H1 (cell line): ENCODE measurements at regions not wholly inside any gene's neighbourhood (a gene's known extent, or its start where the extent isn't known, plus 50 kb on each side); places are given as distances from the start of the nearest gene placed in this dataset.

Experiments
- CTCF ChIA-PET: fragments of 300-600 bp; sonication (Branson Sonifier 250); formaldehyde crosslinking; loops from one replicate; lab custom pipeline; 2021; ENCODE audit not compliant: partially characterized antibody; lab: Charles Lee
- POLR2A ChIA-PET: fragments of 300-600 bp; sonication (Branson Sonifier 250); formaldehyde crosslinking; loops from one replicate; lab custom pipeline; 2021; ENCODE audit warnings: inconsistent platforms; ENCODE audit not compliant: partially characterized antibody; lab: Charles Lee
- DNase-seq, 2 experiments: peaks; one replicate each; pipeline versions ENCODE4 v3.0.0 to v3.0.0-alpha.2; 2010 to 2022; ENCODE audit warnings: low spot score in 2 of 2, low read depth in 1 of 2, mixed read lengths in 1 of 2
- FAIRE-seq: peaks from 2 replicates; lab custom pipeline; 2011; peaks lifted over from hg19 to GRCh38; lab: Jason Lieb, UNC
- H2AFZ ChIP-seq: 2 replicates; pipeline ENCODE4 v1.8.1; 2012; ENCODE audit warnings: low read length, inconsistent platforms
- H2AK5ac ChIP-seq: 2 replicates; pipeline ENCODE4 v1.6.1; 2013; ENCODE audit warnings: low read depth, low read length
- H2BK120ac ChIP-seq: replicated peaks from 2 replicates; pipeline ENCODE3; 2013; ENCODE audit warnings: low read depth, low read length, inconsistent platforms
- H2BK12ac ChIP-seq: 2 replicates; pipeline ENCODE4 v1.6.1; 2013; ENCODE audit warnings: low read depth, low read length
- H2BK15ac ChIP-seq: 2 replicates; pipeline ENCODE4 v1.6.1; 2013; ENCODE audit warnings: low read length
- H2BK20ac ChIP-seq: 2 replicates; pipeline ENCODE4 v1.6.1; 2013; ENCODE audit warnings: low read length
- H2BK5ac ChIP-seq: 2 replicates; pipeline ENCODE4 v1.6.1; 2013; ENCODE audit warnings: low read depth, low read length
- H3K14ac ChIP-seq: 2 replicates; pipeline ENCODE4 v1.6.1; 2013; ENCODE audit warnings: inconsistent platforms; ENCODE audit not compliant: insufficient read length
- H3K18ac ChIP-seq: 2 replicates; pipeline ENCODE4 v1.6.1; 2013; ENCODE audit warnings: low read length; ENCODE audit errors: extremely low read depth
- H3K23ac ChIP-seq: 2 replicates; pipeline ENCODE4 v1.6.1; 2013; ENCODE audit warnings: inconsistent platforms; ENCODE audit not compliant: insufficient read length
- H3K23me2 ChIP-seq: 2 replicates; pipeline ENCODE4 v1.6.1; 2013; ENCODE audit warnings: low read depth, low read length
- H3K27ac ChIP-seq: 2 replicates; pipeline ENCODE4 v1.6.1; 2011; ENCODE audit warnings: low read depth, low read length, inconsistent platforms
- H3K27me3 ChIP-seq, 4 experiments: replicated peaks in 1 of 4; 1 replicate in 1 of 4; 2 replicates in 3 of 4; pipeline versions ENCODE4 v1.6.1 to v1.8.1; 2011 to 2013; ENCODE audit warnings: low read length in 3 of 4, mild to moderate bottlenecking in 3 of 4, inconsistent platforms in 2 of 4, mixed read lengths in 2 of 4, moderate library complexity in 1 of 4; ENCODE audit not compliant: control insufficient read depth in 3 of 4, insufficient read depth in 3 of 4; ENCODE audit errors: extremely low read depth in 1 of 4
- H3K36me3 ChIP-seq, 4 experiments: 2 replicates each; pipeline versions ENCODE4 v1.6.1 to v1.8.1; 2011 to 2013; ENCODE audit warnings: mild to moderate bottlenecking in 4 of 4, low read length in 3 of 4, moderate library complexity in 2 of 4, control low read depth in 1 of 4, inconsistent platforms in 1 of 4; ENCODE audit not compliant: insufficient read depth in 4 of 4, control insufficient read depth in 2 of 4
- H3K4ac ChIP-seq: replicated peaks from 2 replicates; pipeline ENCODE3; 2013; ENCODE audit warnings: low read length, low read depth, mixed read lengths, inconsistent platforms; ENCODE audit not compliant: insufficient read length
- H3K4me1 ChIP-seq, 4 experiments: replicated peaks in 1 of 4; 1 replicate in 1 of 4; 2 replicates in 3 of 4; pipeline versions ENCODE4 v1.6.1 to v1.8.1; 2011 to 2013; ENCODE audit warnings: low read length in 3 of 4, inconsistent platforms in 2 of 4, mixed read lengths in 1 of 4; ENCODE audit not compliant: insufficient read depth in 4 of 4, control insufficient read depth in 3 of 4
- H3K4me2 ChIP-seq, 2 experiments: 2 replicates each; pipeline versions ENCODE4 v1.6.1 to v1.8.1; 2011 to 2013; ENCODE audit warnings: low read depth in 2 of 2, low read length in 2 of 2, control low read depth in 1 of 2, inconsistent platforms in 1 of 2, mild to moderate bottlenecking in 1 of 2; ENCODE audit not compliant: insufficient read depth in 1 of 2
- H3K4me3 ChIP-seq, 4 experiments: fragments of 200-600, 300-600 bp in 1 of 4; sonication (generic), shearing (Covaris generic), sonication (Bioruptor Twin) in 1 of 4; 2 replicates each; pipeline versions ENCODE4 v1.5.1 to v1.8.1; 2011 to 2016; ENCODE audit warnings: low read length in 4 of 4, low read depth in 3 of 4, control low read depth in 2 of 4, inconsistent platforms in 2 of 4, mild to moderate bottlenecking in 2 of 4, mixed read lengths in 1 of 4, moderate library complexity in 1 of 4; ENCODE audit not compliant: insufficient read depth in 2 of 4; ENCODE audit errors: extremely low read depth in 1 of 4
- H3K56ac ChIP-seq: replicated peaks from 2 replicates; pipeline ENCODE3; 2013; ENCODE audit warnings: low read depth, mild to moderate bottlenecking, mixed read lengths, low read length, inconsistent platforms; ENCODE audit not compliant: insufficient read length
- H3K79me1 ChIP-seq: 2 replicates; pipeline ENCODE4 v1.6.1; 2013; ENCODE audit warnings: low read depth, low read length, control low read depth
- H3K79me2 ChIP-seq, 2 experiments: 2 replicates each; pipeline versions ENCODE4 v1.6.1 to v1.8.1; 2012 to 2013; ENCODE audit warnings: low read length in 2 of 2, mild to moderate bottlenecking in 2 of 2, inconsistent platforms in 1 of 2; ENCODE audit not compliant: insufficient read depth in 2 of 2, control insufficient read depth in 1 of 2
- H3K9ac ChIP-seq, 4 experiments: replicated peaks in 1 of 4; 1 replicate in 1 of 4; 2 replicates in 3 of 4; pipeline versions ENCODE4 v1.6.1 to v1.8.1; 2011 to 2013; ENCODE audit warnings: low read depth in 3 of 4, low read length in 3 of 4, control low read depth in 2 of 4, mild to moderate bottlenecking in 2 of 4, moderate library complexity in 2 of 4, inconsistent platforms in 1 of 4; ENCODE audit errors: extremely low read depth in 1 of 4
- H3K9me3 ChIP-seq, 2 experiments: 2 replicates each; pipeline versions ENCODE4 v1.6.1 to v1.8.1; 2012 to 2013; ENCODE audit warnings: mild to moderate bottlenecking in 2 of 2, moderate library complexity in 2 of 2, control low read depth in 1 of 2, inconsistent platforms in 1 of 2, low read depth in 1 of 2, low read length in 1 of 2, mixed read lengths in 1 of 2; ENCODE audit not compliant: insufficient read depth in 2 of 2
- H4K20me1 ChIP-seq, 2 experiments: replicated peaks in 1 of 2; 2 replicates each; pipeline versions ENCODE3 to v1.8.1; 2011 to 2013; ENCODE audit warnings: inconsistent platforms in 2 of 2, low read length in 2 of 2, mild to moderate bottlenecking in 1 of 2; ENCODE audit not compliant: insufficient read depth in 2 of 2, control insufficient read depth in 1 of 2
- H4K5ac ChIP-seq: 2 replicates; pipeline ENCODE4 v1.6.1; 2013; ENCODE audit warnings: low read length, low read depth, mixed read lengths, inconsistent platforms; ENCODE audit not compliant: insufficient read length
- H4K8ac ChIP-seq: 2 replicates; pipeline ENCODE4 v1.8.0; 2013; ENCODE audit warnings: mild to moderate bottlenecking, moderate library complexity, low read length, inconsistent platforms; ENCODE audit not compliant: insufficient read depth; ENCODE audit errors: extremely low read depth
- H4K91ac ChIP-seq: replicated peaks from 2 replicates; pipeline ENCODE3; 2013; ENCODE audit warnings: low read length, mixed read lengths, inconsistent platforms; ENCODE audit not compliant: insufficient read length
- CBX5 ChIP-seq: fragments of 300-800, 300-1000 bp; sonication (generic); IDR thresholded peaks from 2 replicates; pipeline ENCODE4 v1.7.1; 2016; ENCODE audit warnings: antibody characterized with exemption, low read length, low read depth
- CHD2 ChIP-seq: IDR thresholded peaks from 2 replicates; pipeline ENCODE4 v1.6.1; 2012; ENCODE audit warnings: low read length, improper control_type of control experiment
- KDM4A ChIP-seq: IDR thresholded peaks from one replicate; pipeline ENCODE4 v1.7.1; 2012; ENCODE audit warnings: low read depth, mild to moderate bottlenecking, moderate library complexity, low read length, inconsistent platforms; ENCODE audit not compliant: severe bottlenecking
- POLR2A ChIP-seq, 2 experiments: IDR thresholded peaks; 1 replicate in 1 of 2; 2 replicates in 1 of 2; pipeline ENCODE4 v1.6.1; 2011; ENCODE audit warnings: low read depth in 2 of 2, low read length in 2 of 2, mild to moderate bottlenecking in 2 of 2; ENCODE audit errors: control extremely low read depth in 1 of 2
- ZNF274 ChIP-seq: IDR thresholded peaks from 2 replicates; pipeline ENCODE4 v1.7.0; 2012; ENCODE audit warnings: low read length, borderline replicate concordance; ENCODE audit errors: extremely low read depth
- WGBS, 2 experiments: shearing (Covaris generic) in 1 of 2; methylation state at CpG; one replicate each; pipeline versions ENCODE4 v1.1.6 to v1.1.7; 2013 to 2015; ENCODE audit warnings: low lambda C conversion rate in 2 of 2, mixed read lengths in 2 of 2, inconsistent platforms in 1 of 2, low coverage in 1 of 2, missing lambda C conversion rate in 1 of 2; ENCODE audit not compliant: insufficient replicate concordance in 2 of 2, insufficient coverage in 1 of 2, insufficient read length in 1 of 2; ENCODE audit errors: extremely low coverage in 1 of 2, missing lambda C conversion rate in 1 of 2; 5-methylcytosine and 5-hydroxymethylcytosine counted together

GRCh38 chr3:5687230-5687629 is 499.7 kb downstream of the EDEM1 start:
- FAIRE-seq (no peak), DNase-seq (no peak)
- Histone ChIP-seq H3K9ac (no peak overlapping the region), H4K91ac (no peak overlapping the region), H4K8ac (no peak overlapping the region), H3K4me3 (no peak overlapping the region), H3K9me3 (no peaks in the 10 kb centered on the region), H2BK12ac (no peak overlapping the region), H3K4me1 (no peaks in the 10 kb centered on the region), H3K4ac (no peak overlapping the region), H2AFZ (no peak overlapping the region), H3K79me1 (no peaks in the 10 kb centered on the region), H2BK5ac (no peak overlapping the region), H4K20me1 (no peaks in the 10 kb centered on the region), H3K27ac (no peak overlapping the region), H3K18ac (no peak overlapping the region), H3K14ac (no peak overlapping the region), H2BK20ac (no peak overlapping the region), H3K36me3 (no peaks in the 10 kb centered on the region), H3K23me2 (no peaks in the 10 kb centered on the region), H4K5ac (no peak overlapping the region), H3K56ac (no peak overlapping the region), H2AK5ac (no peak overlapping the region), H3K79me2 (no peaks in the 10 kb centered on the region), H3K27me3 (no peaks in the 10 kb centered on the region), H3K4me2 (no peak overlapping the region), H3K23ac (no peak overlapping the region), H2BK120ac (no peak overlapping the region), H2BK15ac (no peak overlapping the region)
- TF ChIP-seq ZNF274 (no peak), CHD2 (no peak), KDM4A (no peak), POLR2A (IDR thresholded peaks at IDR 0.05; ENCODE audit: control extremely low read depth in 1 of 2, low read depth in 2 of 2, low read length in 2 of 2) (no peak), CBX5 (no peak)
- 94% methylated on average over 3 of the region's 3 CpGs; no CpG with 5 or more reads in 1 of the 2 experiments for WGBS, 2 experiments
- POLR2A ChIA-PET: no interaction called here
- CTCF ChIA-PET: interaction anchor here (0.6 to 1.7 kb wide), 3 partner anchors 12 to 43 kb away, joined by 3 to 7 read pairs (median 4); no protein-coding TSS in a partner anchor
